ENCODE measurements at regions not wholly inside any gene's neighbourhood (a gene's known extent, or its start where the extent isn't known, plus 50 kb on each side); places are given as distances from the start of the nearest gene placed in this dataset.
A peak's percentile ranks its signal among the peaks of the same experiment; 100 is the strongest.

DNA sequence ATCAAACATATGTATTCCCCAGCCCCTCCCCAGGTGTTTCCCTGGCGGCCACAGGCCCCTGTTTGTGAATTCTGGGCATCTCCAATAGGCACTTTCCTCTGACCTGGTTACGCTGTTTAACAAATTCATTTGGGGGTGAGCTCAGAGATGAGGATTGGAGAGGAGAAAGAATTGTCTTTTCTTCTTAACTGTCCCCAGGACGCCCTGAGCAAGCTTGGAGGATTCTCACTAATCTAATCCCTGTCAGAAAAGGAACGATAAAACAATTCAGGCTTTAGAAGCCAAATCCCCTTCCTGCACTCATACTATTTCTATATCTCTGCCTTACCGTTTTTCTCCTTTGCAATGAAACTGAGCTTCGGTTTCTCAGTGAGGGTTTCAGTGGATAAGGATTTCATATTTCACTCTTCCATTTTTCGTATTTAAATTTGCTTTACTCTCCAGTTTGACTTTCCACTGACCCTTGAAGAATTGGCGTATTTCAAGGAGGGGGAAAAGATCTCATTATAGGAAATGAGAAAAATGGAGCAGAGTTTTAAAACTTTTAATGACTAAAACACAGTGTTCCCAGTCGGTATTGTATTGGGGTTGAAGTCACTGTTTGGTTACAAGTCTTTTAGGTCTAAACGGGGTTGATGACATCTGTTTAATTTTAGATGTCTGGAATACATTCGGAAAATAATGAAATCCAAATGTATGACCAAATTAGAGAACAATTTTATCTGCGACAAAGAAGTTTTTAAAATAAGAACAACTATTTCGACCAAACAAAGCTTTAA is 180.1 kb downstream of the MACROH2A1 start:
- no peaks in the 10 kb centered on the region for H3K4me1 ChIP-seq
- DNase-seq (ENCODE audit: low spot score), result peak; percentile 21
- H3K27ac ChIP-seq, result no peak overlapping the region
- H3K27me3 ChIP-seq, result no peaks in the 10 kb centered on the region
- no peak overlapping the region for H3K4me3 ChIP-seq
- no peaks in the 10 kb centered on the region for H3K36me3 ChIP-seq
- no peaks in the 10 kb centered on the region for H3K9me3 ChIP-seq
- no peak for TF ChIP-seq CTCF (IDR thresholded peaks at IDR 0.05)

GRCh38 chr5:135218486-135218755 is 180.6 kb downstream of the MACROH2A1 start:
- DNase-seq (ENCODE audit: low spot score), result peak; percentile 50
- no peak overlapping the region for H3K27ac ChIP-seq
- no peaks in the 10 kb centered on the region for H3K36me3 ChIP-seq
- no peaks in the 10 kb centered on the region for H3K27me3 ChIP-seq
- no peak overlapping the region for H3K4me3 ChIP-seq
- TF ChIP-seq CTCF (IDR thresholded peaks at IDR 0.05), result no peak
- H3K9me3 ChIP-seq, result no peaks in the 10 kb centered on the region
- no peaks in the 10 kb centered on the region for H3K4me1 ChIP-seq

DNA sequence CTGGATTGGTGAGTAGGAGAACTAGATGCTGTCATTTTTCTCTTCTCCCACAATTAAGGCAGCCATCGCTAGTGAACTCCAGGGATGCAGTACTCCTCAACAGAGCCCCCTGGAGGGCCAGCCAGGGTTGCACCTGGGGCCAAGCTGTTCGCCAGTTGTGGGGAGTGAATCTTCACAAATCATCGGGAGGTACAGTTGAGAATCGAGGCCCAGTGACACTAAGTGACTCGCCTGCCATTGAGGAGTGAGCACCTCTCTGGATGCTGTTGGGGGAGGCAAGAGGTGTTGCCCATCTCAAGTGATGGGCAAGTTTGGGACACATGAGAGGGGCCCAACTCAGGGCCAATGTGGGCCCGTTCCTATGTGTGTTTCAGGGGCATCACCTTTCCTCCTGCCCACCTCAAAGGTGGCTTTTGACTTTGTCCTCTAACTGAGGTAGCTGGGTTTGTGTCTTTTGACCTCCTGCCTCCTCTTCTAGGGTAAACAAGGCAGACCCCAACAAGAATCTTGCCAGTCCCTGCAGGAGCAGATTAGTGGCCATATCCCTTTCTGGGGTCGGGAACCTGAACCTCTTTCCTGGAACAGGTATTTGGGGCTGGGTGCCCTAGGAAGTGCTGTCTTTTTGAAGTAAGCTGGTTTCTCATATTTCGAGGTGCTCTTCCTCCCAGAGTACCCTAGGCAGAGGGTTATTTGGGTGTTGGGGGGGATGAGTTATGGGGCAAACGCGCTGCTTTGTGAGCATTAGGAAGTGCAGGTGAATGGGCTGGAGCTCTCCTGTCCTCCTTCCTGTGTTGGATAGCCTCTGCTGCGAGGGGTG is 181.2 kb downstream of the MACROH2A1 start:
- no peaks in the 10 kb centered on the region for H3K4me1 ChIP-seq
- no peak for TF ChIP-seq CTCF (IDR thresholded peaks at IDR 0.05)
- H3K27ac ChIP-seq, result no peak overlapping the region
- DNase-seq (ENCODE audit: low spot score), result peak; percentile 36
- H3K27me3 ChIP-seq, result no peaks in the 10 kb centered on the region
- no peaks in the 10 kb centered on the region for H3K36me3 ChIP-seq
- H3K4me3 ChIP-seq, result no peak overlapping the region
- H3K9me3 ChIP-seq, result no peaks in the 10 kb centered on the region

- DNase-seq (ENCODE audit: low spot score), result peak; percentile 32
- Histone ChIP-seq H3K4me3 (no peak overlapping the region), H3K4me1 (no peaks in the 10 kb centered on the region), H3K36me3 (no peaks in the 10 kb centered on the region), H3K9me3 (no peaks in the 10 kb centered on the region), H3K27me3 (no peaks in the 10 kb centered on the region), H3K27ac (no peak overlapping the region)
- no peak for TF ChIP-seq CTCF (IDR thresholded peaks at IDR 0.05)
Measured at GRCh38 chr5:135216471-135217343, 182.3 kb downstream of the MACROH2A1 start.

DNA sequence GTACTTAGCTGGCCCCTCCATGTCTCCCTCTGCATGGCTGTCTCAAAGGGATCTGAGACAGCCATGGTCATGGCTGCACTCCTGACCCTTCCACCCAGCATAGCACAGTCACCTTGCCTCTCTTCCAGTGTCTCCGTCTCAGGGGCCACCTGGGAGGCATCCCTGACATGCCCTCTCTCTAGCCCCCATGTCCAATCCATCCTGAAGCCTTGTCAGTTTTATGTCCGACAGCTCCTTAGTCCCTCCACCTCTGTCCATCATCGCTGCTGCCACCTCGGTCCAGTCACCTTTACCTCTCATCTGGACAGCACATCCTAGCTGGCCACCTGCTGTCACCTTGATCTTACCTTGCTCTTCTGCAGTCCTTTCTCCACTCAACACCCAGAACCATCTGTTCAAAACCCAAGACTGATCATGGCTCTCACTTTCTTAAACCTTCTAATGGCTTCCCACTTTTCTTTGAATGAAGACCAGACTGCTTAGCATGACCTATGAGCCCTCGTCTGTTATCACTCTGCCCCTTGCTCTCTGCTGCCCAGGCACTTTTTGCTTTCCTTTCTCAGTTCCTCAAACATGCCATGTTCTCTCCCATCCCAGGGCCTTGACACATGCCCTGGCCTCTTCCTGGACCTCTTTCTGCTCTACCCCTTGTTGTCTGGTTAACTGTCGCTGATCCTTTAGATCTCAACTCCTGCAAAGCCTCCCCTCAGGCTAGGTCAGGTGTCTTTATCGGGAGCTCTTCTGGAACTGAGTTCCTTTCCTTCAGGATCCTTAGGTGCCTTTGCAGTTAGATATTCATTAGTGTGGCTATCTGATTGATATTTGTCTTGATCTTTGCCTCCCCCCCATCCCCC is 181.8 kb upstream of the PITX1 start:
- Histone ChIP-seq H3K36me3 (no peaks in the 10 kb centered on the region), H3K4me3 (no peak overlapping the region), H3K27ac (no peak overlapping the region), H3K27me3 (no peaks in the 10 kb centered on the region), H3K9me3 (no peaks in the 10 kb centered on the region), H3K4me1 (no peaks in the 10 kb centered on the region)
- DNase-seq (ENCODE audit: low spot score), result peak; percentile 54
- no peak for TF ChIP-seq CTCF (IDR thresholded peaks at IDR 0.05)

All from right atrium auricular region (tissue), 2 donors.